NCI-H524 (cell line): ENCODE measurements at regions not wholly inside any gene's neighbourhood (a gene's known extent, or its start where the extent isn't known, plus 50 kb on each side); places are given as distances from the start of the nearest gene placed in this dataset.

Experiments
- DNase-seq, 2 experiments: peaks; one replicate each; lab custom pipeline; 2025; lab: John Stamatoyannopoulos, UW

GRCh38 chr16:85309656-85310587 lies 197.7 kb upstream of the CIBAR2 start:
- peak; percentile 94 to 96 for DNase-seq

GRCh38 chr16:85310868-85311585 lies 198.8 kb upstream of the CIBAR2 start:
- peak; percentile 52 to 76 for DNase-seq

DNA sequence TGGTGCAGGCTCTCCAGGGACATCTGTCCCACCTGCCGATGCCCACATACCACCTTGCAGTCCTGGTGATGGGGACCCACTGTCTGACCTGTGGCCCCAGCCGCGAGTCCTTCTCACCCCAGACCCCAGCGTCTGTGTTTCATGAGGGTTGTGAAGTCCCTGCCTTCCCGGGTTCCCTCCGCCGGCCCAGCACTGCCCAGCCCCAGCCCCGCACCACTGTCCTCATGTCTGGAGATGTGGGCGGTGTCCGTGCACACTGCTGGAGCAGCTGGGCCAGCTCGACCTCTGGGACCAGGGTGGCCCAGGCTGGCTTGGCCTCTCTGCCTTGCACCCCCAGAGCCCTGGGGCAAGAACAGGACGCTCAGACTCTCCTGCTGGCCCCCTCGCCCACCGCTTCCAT lies 199.5 kb upstream of the CIBAR2 start:
- DNase-seq: no peak

DNA sequence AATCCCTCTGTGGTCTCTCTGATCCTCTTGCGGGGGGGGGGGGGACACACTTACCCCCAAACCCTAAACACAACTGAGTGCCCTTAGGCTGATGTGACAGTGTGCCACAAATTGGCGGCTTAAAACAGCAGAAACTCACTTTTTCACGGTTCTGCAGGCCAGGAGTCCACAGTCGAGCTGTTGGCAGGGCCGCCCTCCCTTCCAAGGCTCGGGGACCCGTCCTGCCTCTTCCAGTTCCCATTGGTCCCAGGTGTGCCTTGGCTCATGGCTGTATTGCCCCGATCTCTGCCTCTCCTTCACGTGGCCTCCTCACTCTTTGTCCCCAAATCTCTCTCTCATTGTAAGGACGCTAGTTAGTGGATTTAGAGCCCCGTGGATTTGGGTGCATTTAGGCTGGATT lies 199.9 kb upstream of the CIBAR2 start:
- no peak for DNase-seq

GRCh38 chr16:85312642-85313525 lies 200.6 kb upstream of the CIBAR2 start:
- no peak for DNase-seq

GRCh38 chr16:85313526-85314301 lies 201.4 kb upstream of the CIBAR2 start:
- peak; percentile 65 to 74 for DNase-seq

DNA sequence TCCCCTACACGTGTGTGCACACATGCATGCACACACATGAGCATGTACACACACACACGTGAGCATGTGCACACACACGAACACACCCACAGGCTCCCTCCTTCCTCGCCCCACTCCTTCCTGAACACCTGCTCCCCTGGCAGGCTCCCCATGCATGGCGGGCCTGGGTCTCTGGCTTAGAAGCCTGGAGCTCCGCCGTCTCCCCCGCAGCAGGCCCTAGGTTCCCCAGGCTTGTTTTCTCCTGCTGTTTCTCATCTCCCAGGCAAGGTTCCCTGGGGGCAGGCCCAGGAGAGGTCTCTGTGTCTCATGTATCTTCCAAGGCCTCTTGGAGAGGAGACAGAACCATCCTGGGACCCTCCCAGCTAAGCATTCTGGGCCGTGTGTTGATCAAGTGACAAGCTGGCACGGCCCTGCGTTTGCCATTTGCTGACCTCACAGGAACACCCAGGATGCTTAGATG lies 202.3 kb upstream of the CIBAR2 start:
- DNase-seq: no peak

DNA sequence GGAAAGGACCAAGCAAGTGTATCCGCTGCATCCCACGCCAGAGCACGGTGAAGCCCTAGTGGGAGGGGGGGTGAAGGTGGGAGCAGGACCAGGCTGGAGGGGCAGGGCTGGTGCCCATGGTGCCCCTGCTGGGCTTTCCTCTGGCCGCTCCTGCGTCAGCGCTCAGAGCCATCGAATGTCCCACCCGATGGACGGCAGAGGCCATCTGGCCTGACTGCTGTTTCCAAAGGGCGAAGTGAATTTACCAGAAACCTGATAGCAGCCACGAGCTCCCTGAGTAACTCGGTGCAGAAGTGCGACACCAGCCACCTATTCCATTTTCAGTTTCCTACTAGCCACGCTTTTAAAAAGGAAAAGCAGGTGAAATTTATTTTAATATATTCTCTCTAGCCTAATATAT lies 203.6 kb upstream of the CIBAR2 start:
- peak; percentile 37 to 80 for DNase-seq

DNA sequence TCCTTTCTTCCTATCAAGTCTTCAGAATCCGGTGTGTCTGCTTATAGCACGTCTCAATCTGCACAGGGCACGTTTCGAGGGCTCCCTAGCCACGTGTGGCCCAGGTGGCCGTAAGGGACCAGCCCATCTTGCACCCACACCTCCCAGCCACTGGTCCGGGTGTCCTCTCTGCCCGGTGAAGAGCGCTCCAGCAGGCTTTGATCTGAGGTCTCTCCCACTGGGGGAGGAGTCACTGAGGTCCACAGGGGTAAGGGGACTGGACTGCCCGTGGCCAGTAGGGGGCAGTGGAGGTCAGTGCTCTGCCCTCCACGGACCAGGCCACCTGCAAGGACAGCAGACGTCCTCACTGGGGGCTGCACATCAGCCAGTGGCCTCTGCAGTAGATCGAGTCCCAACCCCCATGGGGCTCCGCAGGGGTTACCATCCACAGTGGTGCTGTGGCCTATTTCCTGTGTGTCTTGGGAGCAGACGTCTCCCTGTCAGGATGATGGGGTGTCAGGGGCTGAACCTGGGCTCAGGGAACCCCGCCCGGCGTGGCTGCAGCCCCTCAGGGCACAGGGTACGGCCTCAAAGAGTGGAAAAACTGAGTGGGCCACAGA lies 204.1 kb upstream of the CIBAR2 start:
- peak; percentile 45 to 75 for DNase-seq

DNA sequence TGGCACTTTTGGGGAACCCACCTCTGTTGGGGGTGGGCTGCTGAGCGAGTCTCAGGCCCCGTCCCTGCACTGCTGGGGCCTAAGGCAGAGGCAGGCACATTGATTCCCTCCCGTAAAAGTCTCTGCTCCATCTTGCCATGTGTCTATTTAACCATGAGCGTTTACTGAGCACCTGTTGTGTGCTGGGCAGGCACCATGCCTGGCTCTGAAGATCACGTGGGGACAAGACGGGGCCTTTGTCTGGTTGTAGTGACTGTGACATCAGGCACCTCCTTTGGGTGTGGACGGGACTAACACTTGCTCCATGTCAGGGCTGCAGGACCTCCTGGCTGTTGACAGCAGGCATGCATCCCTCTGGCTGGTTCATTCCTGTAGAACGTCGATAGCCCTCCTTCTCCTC lies 204.7 kb upstream of the CIBAR2 start:
- DNase-seq: no peak

- no peak for DNase-seq
Measured at GRCh38 chr16:85317704-85318103, 205.4 kb upstream of the CIBAR2 start.

DNA sequence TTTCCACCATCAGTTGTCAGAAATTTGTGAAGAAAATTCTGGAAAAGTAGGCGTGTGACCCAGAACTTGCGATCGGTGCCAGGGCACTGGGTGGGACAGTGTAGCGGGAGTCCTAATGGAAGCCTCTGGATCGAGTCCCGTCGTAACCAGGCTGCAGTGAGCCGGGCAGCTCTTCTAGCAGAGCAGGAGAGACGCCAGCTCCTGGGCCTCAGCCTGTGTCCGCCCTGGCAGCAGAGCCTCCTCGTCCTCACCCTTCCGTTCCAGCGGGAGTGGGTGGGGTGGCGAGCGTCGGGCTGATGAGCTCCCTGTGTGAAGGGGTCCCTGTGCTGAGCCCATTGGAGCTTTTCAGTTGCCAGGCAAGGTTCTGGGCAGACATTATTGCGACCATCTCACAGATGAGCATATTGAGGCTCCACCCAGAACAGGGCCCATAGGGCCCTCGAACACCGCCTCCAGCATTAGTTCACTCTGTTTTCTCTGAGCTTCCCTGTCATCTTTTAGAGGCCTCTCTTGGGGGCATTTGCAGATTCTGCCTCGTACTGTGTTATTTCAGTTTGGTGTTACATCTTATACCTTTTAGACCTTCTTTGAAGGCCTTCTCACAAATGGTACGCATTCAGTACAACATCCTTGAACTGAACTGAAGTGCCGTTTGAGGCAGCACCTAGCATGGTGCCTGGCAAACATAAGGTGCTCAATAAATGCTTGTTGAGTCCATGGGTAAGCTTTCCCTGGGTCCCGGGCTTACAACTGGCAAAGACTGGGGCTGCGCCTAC lies 207.1 kb upstream of the CIBAR2 start:
- DNase-seq: no peak

DNA sequence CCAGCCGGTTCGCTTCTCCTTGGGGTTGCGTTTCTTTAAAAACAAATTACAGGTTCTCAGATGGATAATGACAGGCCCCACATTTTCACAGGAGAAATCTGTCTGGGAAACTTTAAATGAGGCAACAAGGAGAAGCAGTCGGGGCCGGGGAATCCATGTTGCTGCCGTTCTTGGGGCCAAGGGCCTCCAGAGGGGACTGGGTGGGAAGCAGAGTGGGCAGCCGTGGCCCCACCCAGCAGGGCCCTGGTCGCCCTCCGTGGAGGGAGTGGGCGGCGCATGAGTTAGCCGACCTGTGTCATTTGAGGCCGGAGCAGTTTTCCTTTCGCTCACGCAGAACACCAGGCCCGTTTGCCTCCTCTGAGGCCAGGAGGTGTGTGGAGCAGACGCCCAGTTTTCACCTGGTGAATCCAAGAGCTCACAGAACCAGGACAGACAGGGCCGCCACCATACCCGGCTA lies 207.7 kb upstream of the CIBAR2 start:
- DNase-seq: no peak

DNA sequence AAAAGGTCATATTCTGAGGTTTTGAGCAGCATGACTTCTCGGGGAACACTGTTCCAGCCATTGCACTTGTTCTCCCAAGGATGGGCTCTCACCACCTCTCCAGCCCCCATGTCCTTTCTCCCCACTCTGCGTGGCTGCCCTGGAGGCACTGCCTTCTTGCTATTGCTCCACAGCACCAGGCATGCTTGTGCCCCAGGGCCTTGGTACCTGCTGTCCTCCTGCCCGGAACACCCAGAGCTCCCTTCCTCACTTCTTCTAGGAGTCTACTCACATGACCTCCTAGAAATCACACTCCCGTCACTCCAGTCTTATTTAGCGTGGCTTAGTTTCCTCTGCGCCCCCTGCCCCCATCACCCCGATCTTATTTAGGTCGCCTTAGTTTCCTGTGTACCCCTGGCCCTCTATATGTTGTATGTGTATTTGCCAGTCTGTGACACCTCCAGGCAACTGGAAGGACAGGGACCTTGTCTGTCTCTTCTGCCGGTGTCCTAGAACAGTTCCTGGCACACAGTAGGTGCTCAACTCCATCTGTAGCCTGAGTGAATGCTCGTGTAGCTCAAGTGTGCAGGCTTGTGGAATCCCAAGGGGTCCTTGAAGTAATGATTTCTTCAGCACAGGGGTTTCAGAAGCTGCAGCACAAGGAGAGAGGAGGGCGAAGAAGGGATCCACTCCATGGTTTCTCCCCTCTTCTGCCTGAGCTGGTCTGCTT lies 208.6 kb upstream of the CIBAR2 start:
- no peak for DNase-seq

GRCh38 chr16:85321509-85322271 lies 209.4 kb upstream of the CIBAR2 start:
- no peak for DNase-seq

DNA sequence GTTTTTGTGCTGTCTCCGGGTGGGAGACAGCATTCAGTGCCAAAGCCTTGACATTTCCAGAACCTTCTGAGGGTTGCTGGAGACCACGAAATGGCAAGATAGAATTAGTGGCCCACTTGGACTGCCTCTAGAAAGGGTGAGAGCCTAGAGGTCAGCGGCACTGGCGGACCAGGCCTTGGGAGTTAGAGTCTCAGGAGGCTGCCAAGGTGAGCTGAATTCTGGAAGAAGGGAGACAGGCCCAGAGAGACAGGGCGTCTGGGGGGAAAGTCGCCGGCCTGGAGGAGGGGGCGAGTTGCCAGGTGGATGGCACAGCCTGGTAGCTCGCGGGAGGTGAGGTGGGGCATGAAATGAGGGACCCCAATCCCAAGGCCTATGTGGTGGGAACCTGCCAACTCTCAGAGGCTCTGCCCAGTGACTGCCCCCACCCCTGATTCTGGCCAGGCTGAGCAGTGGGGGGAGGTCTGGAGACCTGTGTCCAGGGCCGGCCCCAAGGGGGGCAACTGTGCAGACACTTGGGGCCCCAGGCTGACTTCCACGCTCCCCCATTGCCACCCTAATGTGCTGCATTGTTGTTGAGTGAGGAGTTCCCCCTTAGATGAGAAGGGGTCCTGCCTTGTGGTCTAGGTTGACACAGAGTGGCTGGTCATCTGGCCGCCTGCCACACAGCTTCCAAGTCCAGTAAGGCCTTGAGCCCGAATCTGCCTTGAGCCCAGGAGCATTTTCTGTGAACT lies 211.1 kb upstream of the CIBAR2 start:
- no peak for DNase-seq

DNA sequence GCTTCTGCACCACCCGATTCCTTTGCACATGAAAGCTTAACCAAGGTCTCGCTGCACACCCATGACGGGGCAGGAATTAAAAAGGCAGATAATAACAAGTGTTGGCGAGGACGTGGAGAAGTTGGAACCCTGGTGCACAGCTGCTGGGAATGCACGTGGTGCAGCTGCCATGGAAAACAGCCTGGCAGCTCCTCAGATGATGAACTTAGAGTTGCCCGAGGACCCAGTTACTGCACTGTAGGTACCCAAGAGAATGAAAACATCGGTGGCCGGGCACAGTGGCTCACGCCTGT lies 211.6 kb upstream of the CIBAR2 start:
- no peak for DNase-seq

GRCh38 chr16:85324488-85324887 lies 212.2 kb upstream of the CIBAR2 start:
- DNase-seq: no peak
